ENCODE measurements at regions not wholly inside any gene's neighbourhood (a gene's known extent, or its start where the extent isn't known, plus 50 kb on each side); places are given as distances from the start of the nearest gene placed in this dataset.

- TF ChIP-seq CTCF (IDR thresholded peaks at IDR 0.05) (no peak), POLR2AphosphoS5 (IDR thresholded peaks at IDR 0.05) (no peak)
Measured at GRCh38 chr10:36778651-36779050, 346.7 kb upstream of the ANKRD30A start.
